ENCODE measurements at regions not wholly inside any gene's neighbourhood (a gene's known extent, or its start where the extent isn't known, plus 50 kb on each side); places are given as distances from the start of the nearest gene placed in this dataset.

GRCh38 chr1:228955691-228956090 is 220.4 kb downstream of the RHOU start:
- no peak for TF ChIP-seq POLR2A (IDR thresholded peaks at IDR 0.05)
- TF ChIP-seq, protein P1, sequence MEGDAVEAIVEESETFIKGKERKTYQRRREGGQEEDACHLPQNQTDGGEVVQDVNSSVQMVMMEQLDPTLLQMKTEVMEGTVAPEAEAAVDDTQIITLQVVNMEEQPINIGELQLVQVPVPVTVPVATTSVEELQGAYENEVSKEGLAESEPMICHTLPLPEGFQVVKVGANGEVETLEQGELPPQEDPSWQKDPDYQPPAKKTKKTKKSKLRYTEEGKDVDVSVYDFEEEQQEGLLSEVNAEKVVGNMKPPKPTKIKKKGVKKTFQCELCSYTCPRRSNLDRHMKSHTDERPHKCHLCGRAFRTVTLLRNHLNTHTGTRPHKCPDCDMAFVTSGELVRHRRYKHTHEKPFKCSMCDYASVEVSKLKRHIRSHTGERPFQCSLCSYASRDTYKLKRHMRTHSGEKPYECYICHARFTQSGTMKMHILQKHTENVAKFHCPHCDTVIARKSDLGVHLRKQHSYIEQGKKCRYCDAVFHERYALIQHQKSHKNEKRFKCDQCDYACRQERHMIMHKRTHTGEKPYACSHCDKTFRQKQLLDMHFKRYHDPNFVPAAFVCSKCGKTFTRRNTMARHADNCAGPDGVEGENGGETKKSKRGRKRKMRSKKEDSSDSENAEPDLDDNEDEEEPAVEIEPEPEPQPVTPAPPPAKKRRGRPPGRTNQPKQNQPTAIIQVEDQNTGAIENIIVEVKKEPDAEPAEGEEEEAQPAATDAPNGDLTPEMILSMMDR (IDR thresholded peaks at IDR 0.05), result no peak
